ENCODE measurements at regions not wholly inside any gene's neighbourhood (a gene's known extent, or its start where the extent isn't known, plus 50 kb on each side); places are given as distances from the start of the nearest gene placed in this dataset.

GRCh38 chr6:8940356-8940755, 505.0 kb upstream of the SLC35B3 start:
- TF ChIP-seq CTCF (IDR thresholded peaks at IDR 0.05; ENCODE audit: insufficient read depth, low read depth, low read length) (no peak), EZH2 (IDR thresholded peaks at IDR 0.05; ENCODE audit: insufficient read depth, low read length) (no peak)
